Inflammatory macrophage treated with lipopolysaccharide for 4 hours (primary cell): ENCODE measurements at regions not wholly inside any gene's neighbourhood (a gene's known extent, or its start where the extent isn't known, plus 50 kb on each side); places are given as distances from the start of the nearest gene placed in this dataset.
"Not testable (repeated sequence)": the region's sequence is repeated elsewhere in the genome, so short reads cannot be mapped to it uniquely, and the experiment has no call there.

Source experiments
- DNase-seq: peaks from one replicate; pipeline ENCODE4 v3.0.0-alpha.2; 2020

DNA sequence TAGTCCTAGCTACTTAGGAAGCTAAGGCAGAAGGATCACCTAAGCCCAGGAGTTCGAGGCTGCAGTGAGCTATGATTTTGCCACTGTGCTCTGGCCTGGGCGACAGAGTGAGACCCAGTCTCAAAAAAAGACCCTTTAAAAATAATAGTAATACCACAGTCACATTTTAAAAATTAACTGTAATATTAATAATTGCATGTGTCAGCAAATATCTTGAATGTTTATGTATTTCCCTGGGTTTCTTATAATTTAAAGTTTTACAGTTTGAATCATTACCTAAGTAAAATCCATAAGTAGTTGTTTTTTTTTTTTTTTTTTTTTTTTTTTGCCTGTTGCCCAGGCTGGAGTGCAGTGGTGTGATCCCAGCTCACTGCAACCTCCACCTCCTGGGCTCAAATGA, 69.2 kb downstream of the LYZL2 start:
- no peak for DNase-seq

DNA sequence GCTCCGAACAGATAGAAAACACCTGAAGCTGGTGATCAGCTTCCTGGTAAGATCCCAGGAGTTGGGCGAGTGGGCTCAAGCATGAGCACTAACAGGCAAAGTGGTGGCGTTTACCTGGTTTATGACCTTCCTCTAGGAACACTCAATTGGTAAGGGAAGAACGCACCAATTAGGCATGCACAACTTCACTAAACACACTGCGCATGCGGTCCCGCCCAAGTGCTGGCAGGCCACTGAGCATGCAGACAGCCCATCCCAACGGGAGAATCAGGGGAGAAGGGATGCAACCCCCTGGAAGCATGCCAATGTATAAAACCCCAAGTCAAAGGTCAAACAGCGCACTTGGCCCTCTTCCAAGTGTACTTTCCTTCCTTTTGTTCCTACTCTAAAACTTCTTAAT, 70.4 kb downstream of the LYZL2 start:
- DNase-seq = no peak

DNA sequence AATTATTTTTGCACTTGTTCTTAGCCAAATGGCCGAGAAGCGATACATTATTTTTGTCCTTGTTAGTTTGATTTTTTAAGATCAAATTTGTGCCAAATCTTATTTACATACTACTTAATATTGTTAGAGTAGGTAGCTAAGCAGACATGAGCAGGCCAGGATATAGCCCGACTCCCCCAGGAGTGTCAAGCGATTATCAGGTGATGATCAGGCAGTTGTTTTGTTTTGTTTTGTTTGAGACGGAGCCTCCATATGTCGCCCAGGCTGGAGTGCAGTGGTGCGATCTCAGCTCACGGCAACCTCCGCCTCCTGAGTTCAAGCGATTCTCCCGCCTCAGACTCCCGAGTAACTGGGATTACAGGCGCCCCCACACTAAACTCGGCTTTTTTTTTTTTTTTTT, 71.1 kb downstream of the LYZL2 start:
- DNase-seq = no peak

DNA sequence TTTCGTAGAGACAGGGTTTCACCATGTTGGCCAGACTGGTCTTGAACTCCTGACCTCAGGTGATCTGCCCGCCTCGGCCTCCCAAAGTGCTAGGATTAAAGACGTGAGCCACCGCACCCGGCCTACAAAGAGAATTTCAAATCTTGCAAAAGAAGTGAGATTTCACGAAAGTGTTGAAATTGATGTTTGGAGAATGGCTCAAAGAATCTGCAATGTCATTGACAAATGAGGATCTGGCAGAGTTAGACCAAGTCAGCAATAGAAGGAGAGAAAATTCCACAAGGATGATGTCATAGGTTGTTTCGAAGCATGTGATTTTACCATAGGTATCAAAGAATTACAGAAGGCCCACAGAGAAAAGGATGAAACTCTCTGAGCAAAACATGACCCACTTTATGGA, 71.7 kb downstream of the LYZL2 start:
- peak; percentile 97 for DNase-seq

DNA sequence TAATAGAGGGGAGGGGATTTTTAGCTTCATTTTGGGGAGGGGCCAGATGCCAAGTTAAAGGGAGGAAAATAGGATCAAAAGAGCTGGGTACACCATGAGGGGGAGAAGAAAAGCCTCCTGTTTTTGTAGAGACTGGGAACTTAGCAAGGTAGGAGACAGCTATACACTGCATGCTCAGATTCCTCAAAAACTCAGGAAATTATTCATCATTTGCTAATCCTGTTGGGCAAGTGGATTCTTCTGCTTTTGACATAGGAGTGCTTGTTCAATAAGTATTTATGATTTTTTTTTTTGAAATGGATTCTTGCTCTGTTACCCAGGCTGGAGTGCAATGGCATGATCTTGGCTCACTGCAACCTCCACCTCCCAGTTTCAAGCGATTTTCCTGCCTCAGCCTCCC, 73.4 kb downstream of the LYZL2 start:
- DNase-seq = peak; percentile 91

DNA sequence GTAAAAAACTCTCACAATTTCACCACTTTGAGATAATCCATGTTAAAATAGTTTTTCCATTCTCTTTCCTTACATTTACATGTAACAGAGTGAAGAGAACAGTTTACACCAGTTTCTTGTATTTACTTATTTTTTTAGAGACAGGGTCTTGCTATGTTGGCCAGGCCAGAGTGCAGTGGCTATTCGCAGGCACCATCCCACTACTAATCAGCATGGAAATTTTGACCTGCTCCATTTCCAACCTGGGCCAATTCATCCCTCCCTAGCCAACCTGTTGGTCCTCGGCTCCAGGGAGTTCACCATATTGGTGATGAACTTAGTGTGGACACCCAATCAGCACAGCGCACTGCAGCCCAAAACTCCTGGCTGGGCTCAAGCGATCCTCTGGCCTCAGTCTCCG, 74.1 kb downstream of the LYZL2 start:
- no peak for DNase-seq

DNA sequence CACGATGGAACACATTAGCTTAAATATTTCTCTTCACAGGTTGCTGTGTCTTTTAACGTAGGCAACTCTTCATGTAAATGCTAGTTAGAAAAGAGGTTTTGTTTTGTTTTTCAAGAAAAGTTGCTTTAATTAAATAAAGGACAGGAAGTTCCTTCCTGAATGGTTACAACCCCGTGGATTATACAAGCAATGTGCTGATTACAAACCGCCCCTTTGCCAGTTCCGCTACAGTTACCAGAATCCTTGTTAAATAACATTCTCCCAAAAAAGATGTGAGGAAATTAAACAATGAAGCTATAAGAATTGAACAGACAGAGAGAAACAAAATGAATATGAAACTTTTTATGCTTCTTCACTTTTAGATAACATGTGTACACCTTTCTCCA, 75.1 kb downstream of the LYZL2 start:
- DNase-seq = peak; percentile 63

DNA sequence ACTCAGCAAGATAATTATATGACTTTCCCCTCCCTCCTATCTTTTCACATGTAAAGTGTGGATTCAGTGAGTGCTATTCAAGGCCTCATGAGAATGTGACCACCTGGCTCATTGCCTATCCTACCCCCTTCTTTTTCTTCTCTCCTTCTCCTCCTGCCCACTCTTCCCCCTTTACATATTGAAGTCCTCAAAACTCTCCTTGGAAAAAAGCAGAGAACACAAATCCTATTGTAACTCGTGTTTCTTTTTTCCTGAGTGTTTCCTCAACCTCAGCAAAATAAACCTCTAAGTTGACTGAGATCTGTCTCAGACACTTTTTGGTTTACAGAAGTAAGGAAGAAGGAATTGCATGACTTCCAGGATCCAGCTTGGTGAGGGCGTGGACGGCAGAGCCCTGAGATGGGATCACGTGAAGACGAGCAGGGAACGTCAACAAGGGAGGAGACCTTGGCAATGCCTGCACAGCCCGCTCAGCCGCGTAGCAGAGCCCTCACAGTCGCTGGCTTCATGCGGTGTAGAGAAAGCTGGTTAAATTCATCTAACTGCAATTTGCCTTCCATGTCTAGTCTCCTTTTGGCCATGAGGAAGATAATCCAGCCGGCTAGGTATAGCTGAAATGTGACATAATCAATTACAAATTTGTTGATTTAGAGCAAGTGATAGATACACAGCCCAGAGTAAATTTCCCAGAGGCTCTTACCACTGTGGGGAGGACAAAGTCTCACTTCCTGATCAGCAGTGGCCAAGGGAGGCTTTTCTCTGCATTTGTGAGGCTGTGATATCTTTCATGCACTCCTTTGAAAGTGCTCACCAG, 75.7 kb downstream of the LYZL2 start:
- peak; percentile 92 for DNase-seq

DNA sequence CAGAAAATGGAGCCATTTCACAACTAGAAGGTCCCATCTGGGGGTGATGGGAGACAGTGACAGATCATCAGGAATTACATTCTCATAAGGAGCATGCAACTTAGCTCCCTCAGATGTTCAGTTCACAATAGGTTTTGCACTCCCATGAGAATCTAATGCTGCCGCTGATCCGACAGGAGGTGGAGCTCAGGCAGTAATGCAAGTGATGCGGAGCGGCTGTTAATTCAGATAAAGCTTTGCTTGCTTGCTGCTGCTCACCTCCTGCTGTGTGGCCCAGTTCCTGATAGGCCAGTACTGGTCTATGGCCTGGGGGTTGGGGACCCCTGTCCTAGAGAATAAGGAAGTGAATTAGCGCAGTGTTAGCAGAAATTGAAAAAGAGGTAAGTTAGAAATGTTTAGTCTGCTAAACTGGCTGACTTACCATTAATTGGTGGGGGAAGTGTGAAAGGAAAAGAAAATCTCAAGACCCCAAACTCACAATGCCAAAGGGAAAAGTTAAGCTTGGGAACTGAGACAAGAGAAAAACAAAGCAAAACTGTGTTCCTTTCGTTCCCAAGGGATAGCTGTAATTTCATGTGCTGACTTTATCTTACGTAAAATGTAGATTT, 76.4 kb downstream of the LYZL2 start:
- peak; percentile 32 for DNase-seq

DNA sequence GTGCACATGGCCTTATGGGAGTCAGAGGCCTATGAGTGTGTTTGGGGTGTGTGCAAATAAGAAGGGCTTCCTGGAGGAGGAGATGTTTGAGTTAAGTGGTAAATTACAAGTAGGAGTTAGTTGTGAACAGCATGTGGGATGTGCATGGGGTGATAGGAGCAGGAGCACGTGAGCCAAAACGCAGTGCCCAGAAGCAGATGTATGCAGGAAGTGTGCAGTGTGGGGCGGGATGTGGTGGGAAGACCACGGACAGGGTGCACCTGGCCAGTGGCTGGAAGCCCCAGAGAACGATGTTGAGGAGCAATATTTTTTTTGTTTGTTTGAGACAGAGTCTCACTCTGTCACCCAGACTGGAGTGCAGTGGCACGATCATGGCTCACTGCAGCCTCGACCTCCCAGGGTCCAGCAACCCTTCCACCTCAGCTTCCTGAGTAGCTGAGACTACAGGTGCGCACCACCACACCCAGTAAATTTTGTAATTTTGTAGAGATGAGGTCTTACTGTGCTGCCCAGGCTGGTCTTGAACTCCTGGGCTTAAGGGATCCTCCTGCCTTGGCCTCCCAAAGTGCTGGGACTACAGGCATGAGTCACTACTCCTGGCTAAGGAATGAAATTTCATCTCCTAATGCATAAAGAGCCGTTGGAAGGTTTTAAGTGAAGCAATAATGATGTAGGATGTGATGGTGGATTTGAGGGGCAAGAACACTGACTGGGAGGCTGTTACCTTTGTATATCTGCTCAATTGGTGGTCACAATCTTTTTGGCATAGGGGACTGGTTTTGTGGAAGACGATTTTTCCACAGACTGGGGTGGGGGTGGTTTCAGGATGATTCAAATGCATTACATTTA, 78.4 kb downstream of the LYZL2 start:
- no peak for DNase-seq

DNA sequence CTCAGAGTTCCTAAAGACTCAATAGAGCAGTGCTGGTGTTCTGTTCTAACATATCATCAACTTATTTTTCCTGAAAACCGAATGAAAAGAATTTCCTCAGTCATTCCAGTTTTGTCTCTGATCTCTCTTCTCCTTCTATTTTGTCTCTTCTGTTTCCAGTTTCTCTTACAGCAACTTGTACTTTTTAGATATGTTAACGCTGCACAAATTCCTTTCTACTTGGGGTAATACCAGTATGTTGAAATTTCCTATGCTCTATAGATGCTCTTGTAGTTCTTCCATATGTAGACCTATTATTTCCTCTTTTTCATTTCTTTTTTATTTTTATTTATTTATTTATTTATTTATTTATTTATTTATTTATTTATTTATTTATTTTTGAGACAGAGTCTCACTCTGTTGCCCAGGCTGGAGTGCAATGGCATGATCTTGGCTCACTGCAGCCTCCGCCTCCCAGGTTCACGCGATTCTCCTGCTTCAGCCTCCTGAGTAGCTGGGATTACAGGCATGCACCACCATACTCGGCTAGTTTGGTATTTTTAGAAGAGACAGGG, 80.3 kb downstream of the LYZL2 start:
- DNase-seq = peak; percentile 92

DNA sequence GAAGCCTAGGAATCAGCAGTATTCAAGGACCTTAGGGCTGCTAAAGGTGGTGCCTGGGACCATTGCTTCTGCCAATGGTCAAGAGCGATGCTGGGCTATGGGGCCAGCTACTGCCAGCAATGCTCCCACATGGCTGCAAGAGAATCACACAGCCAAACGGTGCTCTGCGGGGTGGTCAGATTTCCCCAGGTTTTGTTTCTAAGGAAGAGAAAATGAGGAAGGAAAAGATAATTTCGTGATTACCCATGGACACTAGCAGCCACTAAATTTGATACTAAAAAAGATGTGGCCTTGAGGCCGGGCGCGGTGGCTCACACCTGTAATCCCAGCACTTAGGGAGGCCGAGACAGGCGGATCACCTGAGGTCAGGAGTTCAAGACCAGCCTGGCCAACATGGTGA, 83.0 kb downstream of the LYZL2 start:
- no peak for DNase-seq

DNA sequence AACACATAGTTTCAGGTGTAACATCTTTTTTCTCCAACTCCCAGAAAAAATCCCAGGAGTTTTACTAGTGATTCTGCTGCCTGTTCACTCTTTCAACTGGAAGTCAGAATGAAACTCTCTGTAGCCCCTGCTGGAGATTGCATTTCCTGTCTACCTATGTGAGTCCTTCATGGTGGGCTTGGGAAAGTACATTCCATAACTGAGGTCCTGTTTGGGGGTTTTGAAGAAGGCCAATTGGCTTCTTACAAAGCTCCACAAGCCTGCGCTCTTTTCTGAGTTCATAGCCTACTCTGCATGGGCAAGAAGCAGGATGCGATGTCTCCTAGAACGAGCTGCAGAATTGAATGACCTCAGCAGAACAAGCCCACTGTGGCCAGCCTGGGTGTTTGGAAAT, 86.7 kb downstream of the LYZL2 start:
- DNase-seq = peak; percentile 50

DNA sequence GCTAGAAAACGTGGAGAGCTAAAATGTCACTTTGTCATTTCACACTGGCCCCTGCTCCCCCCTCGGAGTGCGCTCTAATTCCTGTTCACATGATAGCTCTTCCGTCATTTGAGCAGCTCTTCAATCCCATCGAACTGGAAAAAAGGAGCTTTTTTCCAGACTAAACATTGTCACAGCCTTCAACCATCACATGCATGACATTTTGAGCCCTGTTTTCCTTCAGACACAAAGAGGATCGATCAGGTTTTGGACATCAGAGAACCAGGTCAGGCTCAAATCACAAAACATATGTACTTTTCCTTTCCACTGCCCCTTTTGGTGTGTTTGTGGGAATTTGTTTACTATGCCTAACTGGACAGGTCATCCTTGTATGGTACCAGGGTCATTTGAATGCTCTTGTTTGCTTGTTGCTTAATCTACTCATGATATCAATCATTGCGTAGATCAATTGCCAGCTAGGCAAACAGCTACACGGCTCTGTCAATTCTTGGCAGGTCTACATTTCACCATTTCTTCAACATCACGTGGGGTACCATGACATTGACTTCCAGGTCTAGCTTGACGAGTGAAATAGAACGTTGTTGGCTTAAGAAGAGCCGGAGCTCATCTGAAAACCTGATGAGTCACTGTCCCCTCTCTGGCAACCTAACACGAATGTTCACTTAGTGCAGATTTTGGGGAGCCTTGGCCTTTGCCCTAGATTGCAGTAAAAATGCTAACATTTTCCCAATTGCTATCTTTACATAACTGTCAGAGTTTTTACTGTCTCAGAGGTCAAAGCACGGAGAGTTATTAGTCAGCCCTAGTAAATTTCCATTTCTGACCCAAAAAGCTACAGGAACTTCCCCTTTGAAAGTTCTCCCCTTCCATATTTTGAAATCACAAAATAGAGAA, 87.3 kb downstream of the LYZL2 start:
- DNase-seq = peak; percentile 93

DNA sequence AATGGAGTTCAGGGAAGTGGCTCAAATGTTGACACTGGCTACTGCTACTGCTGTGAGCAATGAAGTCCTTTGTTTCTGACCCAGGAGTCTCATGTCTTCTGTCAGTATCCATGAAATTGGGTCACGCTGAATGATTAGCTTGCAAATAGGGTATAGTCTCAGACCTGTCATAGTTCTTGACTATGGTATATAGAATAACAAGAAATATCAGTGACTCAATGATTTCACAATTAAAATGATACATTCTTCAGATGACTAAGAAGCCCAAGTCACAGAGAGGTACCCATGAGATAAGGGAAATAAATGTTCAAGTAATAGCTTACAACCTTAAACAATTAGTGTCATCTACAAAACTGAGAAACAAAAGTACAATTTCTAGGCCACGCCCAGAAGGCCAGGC, 89.3 kb downstream of the LYZL2 start:
- peak; percentile 97 for DNase-seq

DNA sequence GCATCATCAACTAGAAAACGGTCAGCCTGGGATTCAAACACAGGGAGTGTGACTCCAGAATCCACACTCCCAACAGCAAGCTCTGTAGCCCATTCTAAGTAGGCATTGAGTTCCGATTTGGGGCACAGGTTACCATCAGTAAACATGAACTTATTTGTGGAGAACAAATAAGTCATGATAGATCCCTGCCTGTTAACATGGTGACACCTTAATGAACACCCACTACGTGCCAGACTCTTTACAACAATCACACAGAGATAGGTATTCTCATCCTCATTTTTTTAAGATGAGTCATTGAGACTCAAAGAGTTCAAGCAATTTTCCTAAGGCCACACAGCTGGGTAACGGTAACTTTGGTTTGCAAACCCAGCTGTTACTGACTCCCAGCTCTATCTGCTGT, 91.5 kb downstream of the LYZL2 start:
- DNase-seq = no peak

DNA sequence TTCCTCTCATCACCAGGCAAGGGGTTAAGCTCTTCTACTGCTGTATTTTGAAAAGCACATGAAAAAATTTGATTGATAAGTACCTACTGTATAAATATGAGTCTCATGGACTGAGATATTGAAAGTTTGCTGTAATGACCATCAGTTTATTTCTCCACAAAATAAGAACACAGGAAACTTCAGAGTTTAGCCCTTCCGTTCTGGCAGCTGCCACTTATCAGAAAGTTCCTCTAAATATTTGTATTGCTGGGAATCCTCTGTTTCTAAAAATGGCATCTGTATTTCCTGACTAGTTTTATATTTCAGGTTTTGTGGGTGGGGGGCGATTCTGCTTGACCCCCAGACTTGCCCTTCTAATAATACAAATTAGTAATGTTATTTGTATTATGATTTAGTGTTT, 92.0 kb downstream of the LYZL2 start:
- peak; percentile 21 for DNase-seq

DNA sequence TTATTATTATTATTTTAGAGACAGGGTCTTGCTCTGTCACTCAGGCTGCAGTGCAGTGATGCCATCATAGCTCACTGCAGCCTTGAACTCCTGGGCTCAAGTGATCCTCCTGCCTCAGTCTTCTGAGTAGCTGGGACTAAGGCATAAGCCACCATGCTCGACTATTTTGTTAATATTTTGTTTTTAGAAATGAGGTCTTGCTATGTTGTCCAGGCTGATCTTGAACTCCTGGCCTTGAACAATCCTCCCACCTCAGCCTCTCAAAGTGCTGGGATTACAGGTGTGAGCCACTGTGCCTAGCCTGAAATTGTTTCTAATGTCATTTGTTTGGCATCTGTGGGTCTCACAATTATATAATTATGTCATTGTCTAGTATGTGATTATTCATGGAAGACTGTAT, 92.4 kb downstream of the LYZL2 start:
- DNase-seq = not testable (repeated sequence)

DNA sequence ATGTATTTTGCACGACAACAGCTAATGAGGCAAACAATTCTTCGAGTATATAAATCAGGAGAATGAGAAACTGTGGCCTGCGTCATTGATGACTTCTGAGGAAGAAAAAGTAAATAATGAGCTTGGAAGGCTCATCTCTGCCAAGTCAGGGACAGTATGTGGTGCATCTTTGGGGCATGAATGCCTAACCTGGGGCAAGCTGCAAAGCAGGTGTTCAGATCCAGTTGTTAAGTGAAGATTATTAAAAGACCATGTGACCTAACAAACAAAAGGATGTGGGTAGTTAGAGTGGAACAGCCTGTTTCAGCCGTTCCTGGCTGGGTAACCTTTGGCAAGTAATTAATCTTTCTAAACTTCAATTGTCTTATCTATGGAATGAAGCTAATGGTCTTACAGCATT, 93.0 kb downstream of the LYZL2 start:
- no peak for DNase-seq

DNA sequence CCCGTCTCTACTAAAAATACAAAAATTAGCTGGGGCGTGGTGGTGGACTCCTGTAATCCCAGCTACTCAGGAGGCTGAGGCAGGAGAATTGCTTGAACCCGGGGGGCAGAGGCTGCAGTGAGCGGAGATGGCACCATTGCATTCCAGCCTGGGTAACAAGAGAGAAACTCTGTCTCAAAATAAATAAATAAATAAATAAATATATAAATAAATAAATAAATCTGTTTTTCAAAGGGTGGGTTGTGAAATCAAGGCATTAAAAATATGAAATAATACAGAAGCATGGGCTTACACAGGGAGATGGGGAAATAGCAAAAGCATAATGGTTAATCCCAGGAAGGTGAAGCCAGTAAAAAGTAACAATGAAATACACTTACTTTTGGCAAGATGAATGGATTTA, 93.9 kb downstream of the LYZL2 start:
- DNase-seq = no peak

DNA sequence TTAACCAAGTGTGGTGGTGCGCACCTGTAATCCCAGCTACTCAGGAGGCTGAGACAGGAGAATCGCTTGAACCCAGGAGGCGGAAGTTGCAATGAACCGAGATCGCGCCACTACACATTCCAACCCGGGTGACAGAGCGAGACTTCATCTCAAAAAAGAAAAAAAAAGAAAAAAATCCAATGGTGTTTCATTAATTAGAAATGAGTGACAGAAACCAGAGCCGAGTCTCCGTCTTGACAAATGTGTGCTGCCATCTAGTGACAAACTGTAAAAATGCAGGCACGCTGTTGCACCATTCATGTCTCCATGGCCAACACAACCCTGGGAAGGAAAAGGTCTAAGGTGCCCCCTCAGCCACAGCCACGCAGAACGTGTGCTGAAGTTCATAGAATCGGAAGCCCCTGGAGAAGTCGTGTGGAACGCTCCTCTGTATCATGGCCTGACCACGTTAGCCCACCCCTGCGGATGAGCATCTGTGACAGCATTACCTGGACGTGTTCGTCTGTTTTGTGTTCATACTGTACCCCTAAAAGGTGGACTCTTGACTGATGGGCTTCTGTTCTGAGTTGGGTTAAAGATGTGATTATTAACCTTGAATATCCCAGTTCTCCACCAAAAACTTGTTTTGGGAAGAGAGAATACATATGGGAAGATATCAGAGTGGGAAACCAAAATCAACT, 94.9 kb downstream of the LYZL2 start:
- peak; percentile 87 for DNase-seq
